NCI-H128 (cell line): ENCODE measurements at regions not wholly inside any gene's neighbourhood (a gene's known extent, or its start where the extent isn't known, plus 50 kb on each side); places are given as distances from the start of the nearest gene placed in this dataset.

Experiments
- DNase-seq: peaks from one replicate; lab custom pipeline; 2025; ENCODE audit not compliant: unreplicated experiment; lab: John Stamatoyannopoulos, UW

DNA sequence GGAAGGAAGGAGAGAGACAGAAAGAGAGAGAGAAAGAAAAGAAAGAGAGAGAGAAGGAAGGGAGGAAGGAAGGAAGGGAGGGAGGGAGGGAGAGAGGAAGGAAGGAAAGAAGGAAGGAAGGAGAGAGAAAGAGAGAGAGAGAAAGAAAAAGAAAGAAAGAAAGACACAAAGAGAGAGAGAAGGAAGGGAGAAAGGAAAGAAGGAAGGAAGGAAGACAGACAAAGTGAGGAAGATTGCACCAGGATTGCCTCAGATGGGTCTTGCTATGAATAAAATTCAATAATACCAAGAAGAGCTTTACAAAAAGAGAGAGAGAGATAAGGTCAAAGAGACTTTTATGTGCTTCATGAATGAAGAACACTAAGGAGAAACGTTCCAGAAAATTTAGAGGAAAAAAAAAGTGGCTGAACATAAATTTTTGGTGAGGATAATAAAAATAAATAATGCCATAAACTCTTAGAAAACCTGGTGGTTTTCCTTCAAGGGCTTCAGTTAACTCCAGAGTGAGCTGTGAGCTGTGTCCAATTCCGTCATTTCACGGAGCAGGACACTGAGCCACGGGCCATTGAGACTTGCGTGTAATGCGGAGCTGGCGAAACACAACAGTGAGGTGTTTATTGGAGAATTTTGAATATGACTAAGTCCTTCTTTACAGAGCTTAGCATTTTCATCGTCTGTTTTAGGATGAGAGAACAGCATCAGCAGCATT is 72.7 kb upstream of the TNRC6C start:
- no peak for DNase-seq

DNA sequence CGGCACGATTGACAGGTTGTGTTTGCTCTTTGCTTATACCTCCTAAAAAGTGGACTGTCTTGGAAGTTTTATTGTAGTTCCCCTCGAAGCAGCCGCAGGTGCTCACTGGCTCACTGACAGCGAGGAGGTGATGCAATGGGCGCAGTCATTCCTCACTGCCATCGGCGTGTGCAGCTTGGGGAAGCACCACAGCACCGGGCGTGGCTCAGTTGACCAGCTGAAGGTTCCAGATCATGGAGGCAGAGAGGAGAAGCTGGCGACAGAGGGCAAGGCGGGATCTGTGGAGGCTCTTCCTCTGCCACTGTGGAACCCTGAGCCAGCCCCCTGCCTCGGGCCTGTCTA is 72.1 kb upstream of the TNRC6C start:
- no peak for DNase-seq

DNA sequence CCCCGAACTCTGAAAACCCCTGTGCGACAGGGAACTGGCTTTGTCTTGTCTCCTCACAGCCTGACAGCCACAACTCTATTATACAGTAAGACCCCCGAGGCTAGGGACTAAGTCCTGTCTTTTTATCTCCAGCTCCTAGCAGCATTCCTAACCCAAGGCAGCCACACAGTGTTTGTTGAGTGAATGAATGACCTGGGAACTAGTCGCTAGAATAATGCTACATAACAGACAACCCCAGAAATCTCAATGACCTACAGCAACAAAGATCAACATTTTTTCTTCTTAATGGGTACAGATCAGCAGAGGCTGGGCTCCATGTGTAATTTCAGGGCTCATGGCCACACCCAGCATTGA is 71.4 kb upstream of the TNRC6C start:
- DNase-seq = no peak

DNA sequence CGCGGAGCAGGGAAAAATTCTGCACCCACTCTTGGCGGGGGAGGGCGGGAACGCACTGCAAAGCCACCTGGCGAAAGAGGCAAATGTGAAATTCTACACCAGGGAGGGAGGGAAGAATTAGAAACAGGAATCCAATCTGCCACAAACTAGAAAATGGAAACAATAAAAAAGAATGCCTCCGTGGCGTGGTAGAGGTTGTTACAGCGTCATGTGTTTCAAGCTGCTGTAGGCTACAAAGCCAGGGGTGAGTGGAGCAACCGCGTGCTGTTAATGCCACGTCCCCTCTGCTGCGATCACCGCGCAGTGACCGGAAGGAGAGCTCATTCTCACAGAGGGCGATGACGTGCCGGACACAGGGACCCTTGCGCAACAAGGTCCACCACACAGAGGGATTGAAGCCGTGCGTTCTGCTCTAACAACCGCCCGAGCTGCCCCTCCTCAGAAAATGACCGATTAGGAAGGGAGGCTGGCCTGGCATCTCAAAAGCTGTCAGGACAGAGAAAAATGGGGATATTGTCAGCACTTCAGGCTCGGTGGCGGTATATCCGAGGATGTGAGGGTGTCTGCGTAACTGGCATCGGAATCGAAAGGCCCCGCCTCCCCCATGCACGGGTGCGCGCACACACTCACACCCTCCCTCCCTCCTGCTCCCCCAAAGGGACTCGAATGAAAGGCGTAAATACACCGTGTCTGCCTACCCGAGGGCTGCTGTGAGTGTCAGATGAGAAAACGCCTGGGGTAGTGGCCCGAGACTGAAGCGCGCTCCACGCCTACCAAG is 70.8 kb upstream of the TNRC6C start:
- DNase-seq = peak; percentile 30

DNA sequence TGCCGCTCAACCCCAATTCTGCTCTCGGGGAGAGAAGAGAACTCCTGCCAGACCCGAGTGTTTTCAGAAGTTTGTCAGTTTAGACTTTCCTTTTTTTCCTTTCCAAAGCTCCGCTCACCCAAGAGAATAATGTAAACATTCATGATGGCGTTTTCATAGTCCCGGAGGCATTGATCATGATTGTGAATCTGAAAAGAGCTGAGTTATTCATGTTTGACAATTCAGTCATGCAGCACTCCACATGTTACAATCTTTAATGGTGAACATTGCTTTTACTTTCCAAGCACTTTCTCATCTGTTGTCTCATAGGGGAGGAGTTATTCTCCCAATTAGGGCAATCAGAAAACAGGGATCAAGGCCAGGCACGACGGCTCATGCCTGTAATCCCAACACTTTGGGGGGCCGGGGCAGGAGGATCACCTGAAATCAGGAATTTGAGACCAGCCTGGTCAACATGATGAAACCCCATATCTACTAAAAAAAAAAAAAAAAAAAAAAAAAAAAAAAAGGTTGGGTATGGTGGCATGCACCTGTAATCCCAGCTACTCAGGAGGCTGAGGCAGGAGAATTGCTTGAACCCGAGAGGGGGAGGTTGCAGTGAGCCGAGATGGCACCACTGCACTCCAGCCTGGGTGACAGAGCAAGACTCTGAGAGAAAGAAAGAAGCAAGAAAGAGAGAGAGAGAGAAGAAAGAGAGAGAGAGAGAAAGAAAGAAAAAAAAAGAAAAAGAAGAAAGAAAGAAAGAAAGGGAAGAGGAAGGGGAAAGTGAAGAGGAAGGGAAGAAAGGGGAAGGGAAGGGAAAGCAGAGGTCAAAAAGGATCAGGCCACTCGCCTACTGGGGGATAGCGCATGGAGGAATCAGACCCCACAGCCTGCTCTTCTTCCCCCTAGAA is 70.0 kb upstream of the TNRC6C start:
- DNase-seq = no peak

DNA sequence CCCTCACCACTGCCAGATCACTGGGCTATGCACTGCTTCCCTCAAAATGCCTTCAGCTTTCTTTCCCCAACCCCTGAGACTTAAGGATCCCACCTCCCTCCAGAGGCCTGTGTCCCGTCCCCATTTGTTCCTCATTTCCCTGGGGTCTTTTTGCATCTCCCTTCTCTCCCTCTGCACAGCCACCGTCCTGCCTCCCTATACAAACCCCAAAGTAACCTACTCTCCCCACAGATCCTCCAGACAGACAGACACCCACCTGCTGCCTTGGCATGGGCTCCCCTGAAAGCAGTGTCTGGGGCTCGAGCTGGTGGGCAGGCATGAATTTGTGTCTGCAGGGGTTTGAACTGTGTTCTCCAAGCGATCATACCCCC is 69.4 kb upstream of the TNRC6C start:
- no peak for DNase-seq

DNA sequence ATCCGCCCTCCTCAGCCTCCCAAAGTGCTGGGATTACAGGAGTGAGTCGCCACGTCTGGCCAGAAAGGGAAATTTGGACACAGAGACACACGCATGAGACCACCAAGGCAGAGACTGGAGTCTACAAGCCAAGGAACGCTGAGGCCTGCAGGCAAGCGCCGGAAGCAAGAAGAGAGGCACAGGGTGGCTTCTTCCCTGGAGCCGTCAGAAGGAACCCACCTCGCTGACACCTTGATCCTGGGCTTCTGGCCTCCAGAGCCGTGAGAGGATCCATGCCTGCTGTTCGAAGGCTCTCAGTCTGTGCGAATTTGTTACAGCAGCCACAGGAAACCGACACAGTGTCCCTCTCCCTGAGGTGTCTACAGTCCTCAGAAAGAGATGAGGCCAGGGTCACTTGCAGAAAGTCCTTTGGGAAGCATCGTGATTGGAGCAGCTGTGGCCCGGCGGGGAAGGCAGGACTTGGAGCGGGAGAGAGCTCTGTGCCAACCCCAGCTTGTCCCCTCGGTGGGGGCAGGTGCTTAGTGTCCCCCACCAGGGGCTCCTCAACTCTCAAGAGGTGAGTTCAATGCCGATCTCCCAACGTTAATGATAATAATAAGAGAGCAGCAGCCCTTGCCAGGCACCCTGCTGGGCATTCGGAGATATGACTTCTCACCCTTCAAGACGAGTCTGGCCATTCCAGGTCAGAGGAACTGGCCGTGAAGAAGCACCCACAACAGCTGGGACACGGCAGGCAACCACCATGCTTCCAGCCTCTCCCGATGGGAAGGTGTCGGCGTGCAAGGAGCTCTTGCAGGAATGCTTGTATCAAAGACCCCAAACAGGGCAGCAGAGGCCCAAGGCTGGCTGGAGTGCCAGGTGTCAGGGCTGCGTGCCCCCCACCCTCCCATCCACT is 68.4 kb upstream of the TNRC6C start:
- no peak for DNase-seq

DNA sequence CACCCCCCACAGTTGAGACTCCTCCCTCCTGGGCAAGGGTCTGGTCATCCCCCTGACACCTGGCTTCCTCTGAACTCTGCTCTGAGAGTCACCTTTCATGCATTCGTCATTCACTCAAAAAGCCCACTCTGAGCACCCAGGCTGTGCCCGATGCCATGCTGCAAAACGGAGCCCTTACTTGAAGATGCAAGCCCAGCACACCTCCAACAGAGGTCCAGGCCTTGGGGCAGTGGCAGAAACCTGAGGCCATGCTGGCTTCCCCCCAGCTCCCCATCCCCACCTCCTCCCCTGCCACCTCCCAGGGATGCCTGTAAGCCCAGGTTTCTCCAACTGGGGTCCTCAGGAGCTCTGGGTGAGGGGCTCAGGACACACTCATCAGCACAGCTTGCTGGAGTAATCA is 67.7 kb upstream of the TNRC6C start:
- no peak for DNase-seq

DNA sequence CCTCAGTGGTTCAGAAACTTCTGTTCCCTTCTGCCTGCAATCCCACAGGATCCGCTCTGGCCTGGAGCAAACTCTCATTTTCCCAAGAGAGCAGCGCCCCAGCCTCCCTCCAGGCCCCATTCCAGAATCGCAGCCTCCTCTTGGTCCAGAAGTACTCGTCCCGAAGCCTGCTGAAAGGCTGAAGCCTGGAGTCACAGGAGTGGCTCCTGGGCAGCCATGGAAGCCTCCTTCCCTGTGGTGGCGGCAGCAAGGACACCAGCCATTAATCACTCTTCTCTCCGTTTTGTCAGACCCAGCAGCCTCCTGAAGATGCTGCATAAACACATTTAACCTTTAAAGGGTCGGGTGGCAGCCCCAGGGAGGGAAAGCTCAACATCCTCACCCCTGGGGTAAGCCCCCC is 66.9 kb upstream of the TNRC6C start:
- DNase-seq = no peak

DNA sequence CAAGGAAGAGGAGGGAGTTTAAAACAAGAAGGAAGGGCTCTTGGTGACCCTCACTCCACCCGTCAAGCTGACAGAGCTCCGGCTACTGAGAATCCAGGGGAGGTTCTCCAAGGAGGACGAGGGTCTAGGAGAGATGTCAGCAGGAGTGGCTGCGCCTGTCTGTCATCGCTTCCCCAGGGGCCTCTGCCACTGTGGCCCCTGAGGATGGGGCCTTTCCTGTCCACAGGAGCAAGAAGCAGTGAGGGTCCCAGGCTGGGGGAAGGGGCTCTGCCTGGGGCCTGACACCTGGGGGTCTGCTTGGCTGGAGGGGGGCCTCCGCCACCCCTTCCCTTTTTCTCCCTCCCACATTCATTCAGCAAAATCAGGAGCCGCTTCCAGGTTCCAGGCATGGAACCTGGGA is 66.5 kb upstream of the TNRC6C start:
- DNase-seq = no peak

DNA sequence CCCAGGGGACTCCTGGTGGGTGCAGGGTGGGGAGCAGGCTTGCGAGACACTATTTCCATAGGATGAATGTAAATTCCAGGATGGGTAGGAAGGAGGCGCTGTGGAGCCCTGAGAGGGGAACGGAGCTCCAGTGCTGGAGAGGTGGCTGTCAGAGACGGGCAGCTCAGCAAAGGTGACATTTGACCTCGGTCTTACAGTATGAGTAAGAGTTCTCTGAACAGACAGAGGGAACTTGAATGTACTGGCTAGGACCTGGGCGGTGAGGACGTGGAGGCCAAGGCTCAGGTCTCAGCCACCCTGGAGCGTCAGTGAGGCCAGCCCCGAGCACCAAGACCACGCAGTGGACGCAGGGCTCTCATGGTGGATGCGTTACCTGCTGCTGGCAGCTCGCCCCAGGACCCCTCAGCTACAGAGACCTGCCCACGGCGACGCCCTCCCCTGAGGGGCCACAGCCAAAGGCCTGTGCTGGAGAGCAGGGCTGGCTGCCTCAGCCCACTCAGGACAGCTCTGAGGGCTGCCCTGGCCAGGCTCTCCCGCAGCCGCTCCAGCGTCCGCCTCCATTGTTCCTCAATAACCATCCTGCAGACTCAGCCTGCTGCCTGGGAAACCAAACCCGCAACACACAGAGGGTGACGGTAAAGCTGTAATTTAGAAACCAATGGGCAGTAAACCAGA is 65.9 kb upstream of the TNRC6C start:
- DNase-seq = no peak

DNA sequence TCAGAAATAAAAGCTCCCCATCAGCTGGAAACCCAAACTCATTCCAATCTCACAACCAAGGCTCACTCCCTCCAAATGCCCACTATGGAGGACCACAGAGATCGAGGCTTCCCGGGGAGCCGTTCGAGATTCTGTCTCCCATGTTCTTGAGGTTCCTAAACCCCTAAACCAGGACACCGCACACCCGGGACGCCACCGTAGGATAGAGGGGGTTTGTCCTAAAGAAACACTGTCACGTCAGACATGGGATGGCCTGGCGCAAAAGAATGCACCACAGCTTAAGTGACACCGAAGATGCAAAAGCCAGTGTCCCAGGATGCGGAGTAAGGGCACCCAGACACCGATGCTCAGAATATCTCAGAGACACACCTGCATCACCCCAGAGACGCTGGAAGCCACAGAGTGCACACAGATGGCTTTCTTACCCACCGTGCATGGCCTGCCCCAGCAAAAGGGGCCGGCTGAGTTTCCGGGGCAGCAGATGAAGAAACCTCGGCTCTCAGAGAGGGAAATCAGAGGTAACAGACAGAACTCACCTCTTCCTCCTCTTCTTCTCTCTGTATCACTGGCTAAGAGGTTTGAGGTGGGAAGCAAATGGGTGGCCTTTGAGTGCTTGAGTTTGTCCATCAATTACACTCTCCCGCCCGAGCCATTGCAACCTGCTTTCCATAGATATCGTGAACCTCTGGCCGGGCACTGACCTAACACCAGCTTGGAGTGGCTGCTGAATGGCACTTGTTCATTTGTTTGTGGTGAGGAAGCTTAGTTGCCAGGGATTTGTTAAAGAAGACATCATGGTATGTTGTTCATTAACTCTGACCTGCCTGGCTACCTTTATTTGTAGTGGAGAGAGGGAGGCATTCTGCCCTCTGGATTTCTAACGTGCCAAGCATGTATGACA is 65.1 kb upstream of the TNRC6C start:
- no peak for DNase-seq

DNA sequence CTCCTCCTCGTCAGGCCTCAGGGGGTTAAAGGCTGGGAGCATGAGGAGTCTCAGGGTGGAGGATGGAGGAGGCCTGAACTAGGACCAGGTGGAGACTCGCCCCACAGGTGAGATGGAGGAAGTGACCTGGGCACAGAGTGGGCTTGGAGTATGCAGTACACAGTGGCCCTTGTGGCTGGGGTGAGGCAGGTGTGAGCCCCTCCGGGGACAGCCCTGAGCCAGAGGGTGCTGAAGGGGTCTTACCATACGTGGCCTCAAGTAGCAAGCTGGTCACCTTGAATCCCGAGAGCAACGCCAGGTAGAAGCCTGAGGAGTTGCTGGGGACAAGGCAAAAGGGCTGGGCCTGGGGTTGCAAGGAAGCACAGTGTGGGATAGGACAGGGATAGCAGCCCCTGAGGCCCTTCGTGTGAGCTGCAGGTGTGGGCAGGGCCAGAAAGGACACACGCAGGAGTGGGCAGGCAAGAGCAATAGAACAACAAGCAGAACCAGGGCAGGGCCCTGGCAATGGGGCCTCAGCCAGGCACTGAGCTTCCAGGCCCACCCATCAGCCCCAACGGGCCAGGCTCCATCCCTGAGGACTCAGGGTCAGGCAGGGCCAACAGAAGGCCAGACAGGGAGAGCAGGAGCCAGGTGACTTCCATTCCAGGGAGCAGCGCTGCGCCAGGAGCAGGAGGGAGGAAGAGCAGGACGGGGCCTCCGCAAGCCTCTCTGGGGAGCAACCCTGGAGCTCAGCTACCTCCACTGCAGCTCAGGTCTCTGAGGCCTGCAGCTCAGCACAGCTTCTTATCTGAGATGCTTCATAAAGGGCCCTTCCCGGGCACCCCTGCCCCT is 64.2 kb upstream of the TNRC6C start:
- DNase-seq = no peak

DNA sequence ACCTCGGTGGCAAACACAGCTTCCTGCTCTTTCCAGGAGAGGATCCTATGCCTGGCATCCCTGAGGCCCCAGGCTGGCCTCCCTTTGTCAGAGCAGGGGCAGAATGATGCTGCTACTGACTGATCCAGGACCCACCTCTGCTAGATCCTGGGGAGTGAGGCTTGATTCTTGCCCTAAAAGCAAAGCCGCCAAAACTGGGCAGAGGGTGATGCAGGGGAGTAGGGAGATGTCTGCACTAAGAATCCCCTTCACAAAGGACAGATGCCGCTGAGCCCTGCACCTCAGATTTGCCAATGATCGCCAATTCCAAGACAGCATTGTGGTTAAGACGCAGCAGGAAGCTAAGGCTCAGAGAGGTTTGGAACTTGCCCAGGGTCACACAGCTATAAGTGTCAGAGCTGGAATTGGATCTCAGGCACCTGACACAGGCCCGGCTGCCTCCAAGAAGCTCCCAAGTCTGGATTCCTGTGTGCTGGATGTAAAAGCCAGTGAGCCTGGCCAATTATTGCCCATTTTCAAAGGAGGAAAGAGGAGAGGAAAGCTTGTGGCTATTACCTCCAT is 60.7 kb upstream of the TNRC6C start:
- DNase-seq = no peak

DNA sequence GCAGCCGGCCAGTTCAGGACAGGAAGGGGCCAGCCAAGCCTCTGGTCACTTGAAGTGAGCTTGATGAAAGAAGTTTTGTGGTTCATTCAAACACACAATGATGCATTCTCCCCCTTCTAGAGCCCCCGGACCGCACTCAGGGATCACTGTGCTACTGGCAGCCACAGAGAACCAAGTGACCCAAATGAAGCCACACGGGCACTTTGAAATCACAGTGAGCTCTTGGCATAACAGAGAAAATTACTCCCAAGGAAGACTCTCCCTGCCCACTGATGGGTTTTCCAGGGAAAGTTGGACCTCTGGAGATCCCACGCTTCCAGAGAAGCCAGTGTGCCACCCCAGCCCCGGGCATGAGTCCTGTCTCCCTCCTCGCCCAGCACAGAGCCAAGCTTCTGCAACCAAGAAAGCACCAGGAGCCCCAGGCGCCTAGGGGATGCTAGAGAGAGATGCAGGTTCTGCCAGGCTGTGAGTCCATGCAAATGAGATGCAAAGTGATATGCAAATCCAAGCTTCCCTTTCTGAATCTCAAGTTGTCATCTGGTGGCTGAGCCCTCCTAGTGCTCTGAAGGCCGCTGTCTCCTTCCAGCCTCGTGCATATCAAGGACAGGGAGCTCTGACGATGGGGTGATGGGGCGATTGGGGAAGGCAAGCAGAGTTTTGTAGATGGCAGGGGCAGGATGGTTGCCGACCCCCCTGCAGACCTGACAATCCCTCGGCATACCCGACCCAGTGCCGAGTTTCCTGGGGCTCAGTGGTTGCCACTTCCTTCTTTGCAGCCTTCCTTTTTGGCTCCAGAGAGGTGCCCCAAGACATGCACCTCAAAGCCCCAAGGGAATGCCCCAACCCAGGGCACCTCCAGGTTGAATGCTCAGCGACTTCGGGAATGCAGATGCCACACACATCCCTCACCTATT is 59.7 kb upstream of the TNRC6C start:
- no peak for DNase-seq

DNA sequence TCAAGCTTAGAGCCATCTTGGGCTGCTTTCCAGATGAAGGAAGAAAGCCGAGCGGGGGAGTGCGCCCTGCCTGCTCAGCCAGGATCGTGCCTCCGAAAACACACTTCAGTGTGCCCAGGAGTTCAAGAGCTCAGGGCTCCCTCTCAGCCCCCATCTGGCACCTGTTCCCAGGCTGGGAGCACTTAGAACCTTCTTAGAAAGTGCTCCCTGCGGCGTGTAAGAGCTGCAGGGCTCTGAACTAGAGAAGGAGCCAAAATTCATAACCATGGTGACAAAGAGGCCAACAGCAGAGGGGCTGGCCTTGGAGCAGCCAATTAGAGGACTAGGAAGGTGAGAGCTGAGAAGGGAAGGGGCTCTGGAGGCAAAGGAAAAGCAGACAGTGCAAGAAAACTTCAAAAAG is 59.0 kb upstream of the TNRC6C start:
- peak; percentile 72 for DNase-seq

DNA sequence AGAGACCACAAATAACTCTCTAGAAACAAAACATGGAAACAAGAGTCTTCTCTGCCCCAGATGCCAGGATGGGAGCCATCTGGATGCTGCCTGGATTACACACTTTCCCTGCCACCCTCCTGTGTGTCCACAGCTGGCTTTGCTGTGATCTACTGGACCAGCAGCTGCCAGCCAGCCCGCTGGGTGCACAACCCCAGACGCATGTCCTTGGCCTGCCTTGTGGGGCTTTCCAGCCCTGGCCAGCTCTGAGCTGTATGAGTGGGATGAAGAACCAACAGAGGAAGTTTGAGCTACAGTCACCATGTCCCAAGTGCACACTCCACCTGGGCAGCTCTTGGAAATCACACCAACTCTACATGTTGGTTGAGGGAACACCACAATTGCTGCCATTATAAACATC is 57.0 kb upstream of the TNRC6C start:
- DNase-seq = no peak
